ENCODE measurements at regions not wholly inside any gene's neighbourhood (a gene's known extent, or its start where the extent isn't known, plus 50 kb on each side); places are given as distances from the start of the nearest gene placed in this dataset.

DNA sequence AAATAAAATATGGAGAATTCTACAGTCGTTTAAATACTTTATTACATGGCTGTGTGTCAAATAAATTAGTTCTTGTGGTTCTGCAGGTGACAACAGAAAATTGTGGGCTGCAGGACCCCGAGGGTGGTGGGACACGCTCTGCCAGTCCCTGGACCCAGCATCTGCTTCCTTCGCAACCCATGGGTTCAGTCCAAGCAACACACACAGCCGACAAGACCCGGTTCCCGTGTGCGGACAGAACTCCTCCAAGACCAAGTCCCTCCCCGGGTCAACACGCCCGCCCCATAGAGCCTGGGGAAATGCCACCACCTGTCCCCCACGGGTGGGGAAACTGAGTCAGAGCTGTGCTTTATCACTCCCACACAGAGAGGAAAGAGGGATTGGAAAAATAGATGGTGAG, 238.9 kb downstream of the BRD1 start:
- DNase-seq (ENCODE audit: low spot score) = no peak

DNA sequence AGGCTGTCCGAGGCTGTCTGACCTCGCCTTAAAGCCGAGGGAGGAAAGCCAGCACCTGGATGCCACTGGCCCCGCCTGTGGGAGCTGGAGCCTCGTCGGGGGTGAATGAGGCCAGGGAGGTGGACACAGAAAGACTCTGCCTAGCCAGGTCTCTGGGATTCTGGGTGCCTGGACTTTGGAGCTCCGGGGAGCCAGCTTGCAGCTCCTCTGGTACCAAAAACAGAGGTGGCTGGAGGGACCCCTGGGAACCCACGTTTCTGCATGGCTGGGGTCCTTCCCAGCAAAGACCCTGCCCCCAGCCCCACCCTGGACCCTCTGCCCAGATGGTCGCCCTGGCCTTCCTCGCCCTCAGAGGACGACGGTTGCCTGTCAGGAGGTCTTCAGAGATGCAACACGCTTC, 239.7 kb downstream of the BRD1 start:
- DNase-seq (ENCODE audit: low spot score) = no peak

DNA sequence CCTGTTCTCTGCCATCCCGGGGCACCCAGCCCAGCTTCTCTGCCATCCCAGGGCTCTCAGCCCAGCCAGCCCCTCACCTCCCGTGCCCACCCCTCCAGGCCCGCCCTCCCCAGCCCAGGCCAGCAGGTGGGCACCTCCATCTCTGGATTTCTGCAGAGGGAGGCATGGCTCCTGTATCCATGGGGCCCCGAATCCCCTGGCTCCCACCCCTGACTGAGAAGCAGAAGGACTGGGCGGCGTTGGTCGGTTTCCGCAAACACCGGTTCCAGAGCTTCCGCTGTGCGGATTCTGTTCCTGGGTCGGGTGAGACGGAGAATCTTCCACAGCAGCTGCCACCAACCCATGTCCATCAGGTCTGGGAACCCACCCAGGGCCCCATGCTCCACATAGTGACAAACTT, 240.3 kb downstream of the BRD1 start:
- no peak for DNase-seq (ENCODE audit: low spot score)

DNA sequence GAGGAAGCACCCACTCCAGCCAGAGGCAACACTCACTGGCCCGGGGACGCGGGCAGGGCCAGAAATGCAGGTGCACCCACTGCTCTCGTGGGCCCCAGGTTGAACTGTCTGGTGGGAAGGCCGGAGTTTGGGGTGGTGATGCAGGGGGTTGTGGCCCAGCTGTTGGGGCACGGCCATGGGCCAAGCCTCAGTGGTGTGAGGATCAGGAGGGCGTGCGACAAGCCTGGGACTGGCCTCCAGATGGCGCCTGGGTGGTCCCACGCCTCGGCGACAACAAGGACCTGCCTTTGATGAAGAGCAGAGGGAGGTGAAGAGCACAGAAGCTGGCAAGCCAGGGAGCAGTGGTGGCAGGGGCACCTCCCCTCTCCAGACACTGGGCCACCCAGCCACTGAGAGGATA, 240.8 kb downstream of the BRD1 start:
- no peak for DNase-seq (ENCODE audit: low spot score)

DNA sequence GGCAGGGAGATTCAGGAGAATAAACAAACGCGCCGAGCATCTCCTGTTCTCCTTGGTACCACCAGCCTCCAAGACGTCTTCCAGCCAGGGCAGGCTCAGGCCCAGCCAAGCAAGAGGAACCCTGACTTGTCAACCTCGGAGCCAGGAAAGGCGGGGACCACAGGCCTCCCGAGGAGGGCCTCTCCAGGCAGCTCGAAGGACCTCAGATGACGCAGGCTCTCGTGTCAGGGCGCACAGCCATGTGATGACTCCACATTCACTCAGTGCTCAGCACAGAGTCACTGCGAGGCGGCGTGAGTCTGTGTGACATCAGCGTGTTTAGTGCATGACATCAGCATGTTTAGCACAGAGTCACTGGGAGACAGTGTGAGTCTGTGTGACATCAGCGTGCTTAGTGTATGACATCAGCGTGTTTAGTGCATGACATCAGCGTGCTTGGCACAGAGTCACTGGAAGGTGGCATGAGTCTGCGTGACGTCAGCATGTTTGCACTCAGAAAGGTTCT, 241.4 kb downstream of the BRD1 start:
- DNase-seq (ENCODE audit: low spot score) = peak; percentile 36

DNA sequence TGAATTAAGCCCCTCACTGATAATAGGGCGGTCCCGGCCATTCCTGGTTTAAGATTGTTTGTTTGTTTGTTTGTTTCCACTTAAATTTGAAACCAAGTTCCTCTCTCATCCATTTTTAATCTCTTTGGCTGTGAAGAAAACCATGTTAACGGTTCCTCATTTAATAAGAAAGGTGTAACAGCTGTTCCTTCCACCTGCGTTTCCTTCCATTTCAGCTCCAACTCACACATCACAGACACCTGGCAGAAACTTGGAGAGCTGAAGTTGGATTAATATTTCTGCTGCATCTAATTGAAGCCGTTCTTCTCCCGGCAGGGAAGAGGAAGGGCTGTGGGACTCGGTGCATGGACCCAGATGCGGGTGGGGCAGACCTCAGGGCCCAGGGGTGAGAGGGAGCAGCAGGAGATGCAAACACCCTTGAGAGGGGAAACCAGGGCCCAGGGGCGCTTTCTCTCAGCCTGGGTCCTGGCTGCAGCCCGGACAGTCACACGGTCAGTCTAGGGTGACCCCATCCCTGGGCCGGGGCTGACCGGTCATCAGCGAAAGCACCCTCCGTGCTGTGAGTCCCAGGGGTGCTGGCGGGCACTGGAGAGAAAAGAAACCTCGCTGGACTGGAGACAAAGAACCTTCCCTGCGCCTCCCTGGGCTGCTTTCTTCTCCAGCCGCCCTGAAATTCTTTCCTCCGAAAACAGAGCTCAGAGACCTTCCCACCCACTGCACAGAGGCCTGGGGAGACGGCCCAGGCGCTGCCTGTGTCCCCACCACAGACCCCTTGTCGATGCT, 242.0 kb downstream of the BRD1 start:
- no peak for DNase-seq (ENCODE audit: low spot score)

DNA sequence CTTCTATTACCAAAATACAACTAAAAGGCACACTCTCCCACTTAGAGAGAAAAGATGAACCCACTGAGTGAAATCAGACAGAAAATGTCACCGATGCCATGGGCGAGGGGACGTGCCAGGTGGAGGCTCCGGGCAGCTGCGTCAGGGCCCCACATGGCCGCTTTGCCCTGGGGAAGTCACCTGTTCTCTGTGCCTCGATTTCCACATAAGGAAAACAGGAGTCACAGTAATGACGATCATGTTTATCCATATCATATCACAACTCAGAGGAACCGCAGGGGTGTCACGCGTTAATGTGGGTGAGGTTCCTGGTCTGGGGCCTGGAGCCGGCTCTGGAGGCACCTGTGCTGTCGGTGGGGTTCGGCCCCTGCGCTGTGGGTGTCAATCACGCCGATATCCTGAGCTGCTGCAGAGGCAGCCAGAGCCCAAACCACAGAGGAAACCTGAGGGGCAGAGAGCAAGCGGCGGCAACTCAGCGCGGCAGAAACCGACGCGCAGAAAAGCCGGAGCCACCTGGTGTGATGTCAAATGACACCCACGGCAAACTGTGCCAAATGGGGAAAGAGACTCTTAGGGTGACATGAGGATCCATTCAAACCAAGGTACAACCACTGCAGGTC, 243.7 kb downstream of the BRD1 start:
- no peak for DNase-seq (ENCODE audit: low spot score)

DNA sequence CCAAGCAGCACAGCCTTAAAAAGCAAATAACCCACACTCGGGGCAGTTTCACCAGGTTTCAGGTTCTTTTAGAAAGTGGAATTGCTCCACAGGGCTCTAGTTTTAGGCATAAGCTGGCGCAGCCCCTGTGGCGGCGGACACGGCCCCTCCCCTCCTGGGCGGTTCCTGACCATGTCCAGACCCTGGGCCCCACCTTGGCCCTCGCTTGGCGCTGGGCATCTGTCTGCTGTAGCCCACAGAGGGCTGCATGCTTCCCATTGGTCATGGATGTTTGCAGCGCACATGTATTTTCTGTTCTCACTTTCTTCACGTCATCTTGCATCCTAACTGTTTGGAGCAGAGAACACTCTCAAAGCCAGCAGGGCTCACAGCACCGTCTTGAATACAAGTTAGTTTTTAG, 244.3 kb downstream of the BRD1 start:
- no peak for DNase-seq (ENCODE audit: low spot score)

DNA sequence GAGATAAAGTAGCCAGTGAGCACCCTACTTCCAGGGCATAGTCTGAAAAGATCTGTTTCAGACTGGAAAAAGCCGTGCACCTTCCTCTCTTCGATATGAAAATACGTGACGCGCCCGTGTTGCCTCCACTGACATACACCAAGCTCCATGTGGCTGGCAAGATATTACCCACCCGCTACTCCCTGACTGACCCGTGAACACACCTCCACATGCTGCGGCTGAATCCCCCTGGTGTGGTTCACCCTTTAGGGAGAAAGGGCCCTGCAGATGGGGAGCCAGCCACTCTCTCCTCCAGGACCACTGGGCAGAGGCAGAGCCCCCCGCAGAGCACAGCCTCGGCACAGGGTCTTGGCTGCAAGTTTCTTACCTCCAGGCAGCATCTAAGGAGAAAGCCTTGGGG, 245.0 kb downstream of the BRD1 start:
- DNase-seq (ENCODE audit: low spot score) = no peak

DNA sequence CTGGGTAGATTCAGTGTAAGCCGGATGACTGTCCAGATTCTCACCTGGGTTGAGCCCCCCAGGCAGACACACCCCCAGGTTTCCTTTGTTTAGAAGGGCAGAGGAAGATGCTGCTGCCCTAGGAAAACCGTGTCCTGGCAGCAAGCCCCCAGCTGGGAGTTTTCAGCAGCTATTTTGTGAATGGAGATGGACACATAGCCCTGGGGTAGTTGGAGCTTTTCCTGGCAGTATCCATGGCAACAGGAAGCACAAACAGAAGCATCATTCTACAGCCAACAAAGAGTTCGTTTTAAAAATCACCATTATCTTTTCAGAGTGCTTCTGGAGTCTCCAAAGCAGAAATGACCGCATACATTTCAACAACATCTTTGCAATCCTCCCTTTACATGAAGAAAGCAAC, 245.5 kb downstream of the BRD1 start:
- DNase-seq (ENCODE audit: low spot score) = no peak

DNA sequence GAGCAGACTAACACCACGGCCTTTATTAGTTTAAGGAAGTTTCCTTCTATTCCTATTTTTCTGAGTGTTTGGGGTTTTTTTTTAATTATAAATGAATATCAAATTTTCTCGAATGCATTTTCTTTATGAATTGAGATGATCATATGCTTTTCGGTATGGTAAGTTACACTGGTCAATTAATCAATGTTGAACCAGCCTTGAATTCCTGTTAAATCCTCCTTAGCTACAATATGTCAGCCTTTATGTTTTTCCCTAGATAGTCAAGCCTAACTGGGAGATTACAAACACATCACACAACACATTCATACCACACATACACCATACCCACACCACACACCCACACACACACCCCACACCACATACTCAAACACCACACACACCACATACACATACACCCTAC, 247.6 kb downstream of the BRD1 start:
- DNase-seq (ENCODE audit: low spot score) = no peak

DNA sequence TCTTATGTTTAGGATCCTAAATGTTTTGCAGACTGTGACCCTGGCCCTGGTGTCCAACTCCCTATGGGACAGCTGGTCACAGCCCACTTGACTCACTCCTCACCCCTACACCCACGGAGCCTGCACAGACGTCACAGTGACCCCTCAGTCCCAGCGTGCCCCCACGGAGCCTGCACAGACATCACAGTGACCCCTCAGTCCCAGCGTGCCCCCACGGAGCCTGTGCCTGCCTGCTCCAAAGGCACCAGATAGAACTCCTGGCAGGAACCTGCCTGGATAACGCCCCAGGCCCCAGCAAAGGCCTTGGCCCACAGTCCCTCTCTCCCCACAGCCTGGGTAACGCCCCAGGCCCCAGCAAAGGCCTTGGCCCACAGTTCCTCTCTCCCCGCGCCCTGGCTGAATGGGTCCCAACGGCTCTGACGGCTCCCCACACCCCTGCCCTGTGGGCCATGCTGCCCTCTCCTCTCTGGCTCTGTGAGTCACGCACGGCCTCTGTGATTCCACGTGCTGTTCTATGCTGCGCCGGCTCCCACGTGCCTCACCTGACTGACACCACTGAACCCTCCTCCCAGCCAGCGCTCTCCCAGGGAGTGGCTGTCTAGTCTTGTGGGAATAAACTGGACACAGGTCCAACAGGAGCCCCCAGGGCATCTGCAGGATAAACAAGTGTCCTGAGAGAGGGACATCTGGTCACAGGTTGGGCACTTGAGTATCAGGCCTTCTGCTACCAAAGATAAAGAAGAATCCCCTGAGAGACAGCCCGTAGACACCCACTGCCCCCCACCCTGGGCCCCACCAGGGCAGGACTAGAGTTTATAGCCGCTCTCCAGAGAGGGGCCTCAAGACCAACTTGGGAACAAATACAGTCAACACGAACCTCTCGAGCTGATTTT, 250.3 kb downstream of the BRD1 start:
- DNase-seq (ENCODE audit: low spot score) = no peak

DNA sequence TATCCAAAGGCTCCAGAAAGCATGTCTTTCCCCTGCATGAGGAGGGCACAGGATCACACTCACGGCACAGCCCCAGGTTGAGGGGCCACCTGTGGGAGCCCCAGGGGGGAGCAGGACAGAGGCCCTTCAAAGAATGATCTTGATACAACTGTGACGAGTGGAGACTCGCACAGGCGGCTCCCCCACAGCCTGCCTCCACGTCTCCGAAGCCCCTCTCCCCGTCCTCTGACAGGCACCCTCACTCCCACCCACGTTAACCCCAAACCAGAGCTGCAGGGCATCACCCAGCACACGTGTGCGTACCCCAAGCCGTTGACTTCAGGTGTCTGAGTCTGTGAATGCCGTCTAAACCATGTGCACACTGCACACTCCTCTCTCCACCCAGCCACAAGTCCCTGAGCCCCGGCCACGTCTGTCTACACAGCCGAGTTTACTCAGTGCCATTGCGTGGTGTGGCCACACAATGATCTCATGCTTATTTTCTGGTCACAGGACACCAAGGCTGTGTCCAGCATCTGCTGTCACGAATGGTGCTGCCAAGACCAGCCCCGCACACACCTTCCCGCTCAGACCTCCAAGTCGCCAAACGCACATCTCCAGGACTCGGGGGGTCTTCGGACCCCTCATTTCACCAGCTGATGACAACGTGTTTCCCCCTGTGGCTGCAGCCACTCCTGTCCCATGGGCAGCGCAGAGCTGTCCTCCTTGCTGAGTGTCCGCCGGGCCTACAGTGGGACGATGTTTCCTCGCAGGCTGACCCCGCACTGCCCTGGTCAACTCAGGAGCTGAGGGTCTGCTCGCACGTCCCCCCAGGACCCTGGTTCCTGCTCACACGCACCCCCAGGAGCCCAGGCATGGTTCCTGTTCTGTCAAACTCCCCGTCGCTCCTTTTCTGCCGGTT, 251.2 kb downstream of the BRD1 start:
- no peak for DNase-seq (ENCODE audit: low spot score)

DNA sequence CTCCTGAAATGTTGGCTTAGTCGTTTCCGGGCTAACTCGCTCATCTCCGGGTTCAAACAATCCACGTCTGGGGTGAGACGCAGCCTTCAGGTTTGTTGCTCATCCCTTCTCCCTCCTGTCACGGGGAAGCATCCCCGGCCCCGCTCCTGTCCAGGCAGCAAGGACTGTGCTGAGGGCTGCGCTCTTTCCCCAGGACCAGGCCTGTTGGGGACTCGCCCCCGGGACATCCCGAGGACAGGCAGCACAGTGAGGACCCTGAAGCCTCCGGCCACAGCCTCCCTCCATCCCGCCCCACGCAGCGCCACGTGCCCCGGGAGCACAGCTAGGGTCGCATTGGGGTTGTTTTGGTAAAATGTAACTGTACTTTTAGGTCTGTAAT, 252.0 kb downstream of the BRD1 start:
- DNase-seq (ENCODE audit: low spot score) = no peak

DNA sequence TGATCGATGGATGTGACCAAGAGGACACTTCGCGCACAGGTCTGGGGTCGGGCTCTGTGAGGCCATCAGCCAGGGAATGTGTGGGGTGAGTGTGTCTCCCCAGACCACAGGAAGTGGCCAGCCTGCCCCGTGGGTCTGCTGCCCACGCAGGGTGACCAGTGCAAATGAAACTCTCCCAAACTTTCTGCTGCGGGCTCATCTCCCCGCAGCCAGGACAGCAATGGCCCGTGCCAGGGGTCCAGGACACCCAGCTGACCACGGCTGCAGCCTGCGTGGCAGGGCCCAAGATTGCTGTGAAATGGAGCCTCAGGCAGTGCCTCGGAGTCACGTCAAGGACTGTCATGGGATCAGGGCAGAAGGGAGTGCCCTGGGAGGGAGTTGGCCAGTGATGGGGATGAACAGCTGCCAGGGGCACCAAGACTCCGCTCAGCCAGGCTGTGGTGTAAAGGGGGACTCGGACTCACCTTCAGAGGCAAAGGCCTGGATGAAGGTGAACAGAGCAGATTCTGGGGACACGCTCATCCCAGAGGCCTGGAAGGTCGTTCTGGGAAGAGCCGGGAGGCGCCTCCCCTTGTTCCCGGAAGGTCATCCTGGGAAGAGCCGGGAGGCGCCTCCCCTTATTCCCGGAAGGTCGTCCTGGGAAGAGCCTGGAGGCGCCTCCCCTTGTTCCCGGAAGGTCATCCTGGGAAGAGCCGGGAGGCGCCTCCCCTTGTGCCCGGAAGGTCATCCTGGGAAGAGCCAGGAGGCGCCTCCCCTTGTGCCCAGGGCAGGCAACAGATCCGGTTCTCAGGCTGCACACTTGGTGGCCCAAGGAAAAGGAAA, 252.6 kb downstream of the BRD1 start:
- peak; percentile 51 for DNase-seq (ENCODE audit: low spot score)

DNA sequence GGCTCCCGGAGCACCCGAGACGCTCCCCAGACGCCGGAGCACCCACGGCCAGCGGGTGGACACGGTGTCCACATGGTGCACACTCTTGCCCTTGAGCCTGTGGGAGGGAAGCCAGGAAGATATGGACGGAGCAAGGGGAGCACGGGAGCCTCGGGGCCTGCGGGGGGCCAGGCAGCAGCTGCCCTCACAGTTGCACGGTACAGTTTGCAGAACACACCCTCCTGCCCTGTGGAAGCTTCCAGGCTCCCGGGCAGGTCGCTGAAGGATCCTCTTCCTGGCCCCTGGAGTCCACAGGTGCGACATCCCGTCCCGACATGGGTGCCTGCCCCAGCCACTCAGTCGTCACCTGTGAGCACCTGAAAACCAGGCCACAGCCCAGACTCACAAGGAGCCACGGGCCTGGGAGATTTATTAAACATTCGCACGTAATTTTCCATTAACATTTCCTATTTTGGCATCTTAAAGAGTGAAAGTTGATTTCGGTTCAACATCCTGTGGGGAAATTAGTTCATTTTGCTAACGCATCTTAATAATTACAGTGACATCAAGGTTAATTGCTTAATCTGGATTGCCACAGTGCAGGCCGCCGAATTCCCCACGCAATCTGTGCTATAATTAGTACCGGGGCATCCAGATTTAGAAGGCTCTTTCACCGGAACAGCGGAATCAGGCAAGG, 253.3 kb downstream of the BRD1 start:
- no peak for DNase-seq (ENCODE audit: low spot score)

DNA sequence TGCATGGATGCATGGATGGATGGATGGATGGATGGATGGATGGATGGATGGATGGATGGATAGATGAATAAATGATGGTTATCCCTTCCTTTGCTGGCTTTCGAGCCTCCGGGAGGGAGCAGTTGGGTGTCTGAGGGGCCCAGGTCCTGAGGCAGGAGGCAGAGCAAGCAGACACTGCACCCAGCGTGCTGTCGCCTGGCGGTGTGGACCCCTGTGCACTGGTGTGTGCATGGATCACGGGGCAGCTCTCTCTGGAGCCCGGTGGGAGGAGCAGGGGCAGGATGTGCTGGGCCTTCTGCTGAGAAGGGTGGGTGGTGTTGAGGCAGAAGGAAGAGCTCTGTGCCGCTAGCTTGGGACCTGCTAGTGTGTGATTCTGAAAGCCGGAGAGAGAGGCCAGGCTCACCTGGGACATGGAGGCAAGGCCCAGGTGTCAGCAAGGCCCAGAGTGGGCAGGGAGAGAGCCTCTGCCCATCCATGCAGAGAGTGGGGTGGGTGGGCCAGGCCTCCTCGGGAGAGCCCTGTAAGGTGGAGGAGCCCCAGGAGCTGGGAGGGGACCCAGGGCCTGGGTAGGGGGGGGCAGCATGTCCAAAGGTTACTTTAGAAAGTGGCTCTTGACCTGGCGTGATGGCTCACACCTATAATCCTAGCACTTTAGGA, 254.4 kb downstream of the BRD1 start:
- DNase-seq (ENCODE audit: low spot score) = no peak

DNA sequence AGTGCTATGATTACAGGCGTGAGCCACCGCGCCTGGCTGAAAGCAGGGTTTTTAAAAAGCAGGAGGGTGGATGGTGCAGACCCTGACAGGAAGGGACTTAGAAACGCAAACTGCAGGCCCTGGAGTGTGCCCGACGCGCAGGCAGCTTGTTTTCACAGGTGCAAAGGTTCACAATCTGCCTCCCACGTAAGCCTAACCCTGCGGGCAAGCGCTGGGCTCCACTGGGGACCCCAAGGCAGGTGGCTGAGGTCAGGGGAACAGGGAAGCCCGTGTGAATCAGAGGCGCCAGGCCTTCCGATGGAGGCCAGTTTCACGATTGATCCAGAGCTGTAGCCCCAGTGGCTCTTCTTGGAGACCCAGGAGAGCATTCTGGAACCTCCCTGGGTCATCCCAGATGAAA, 256.3 kb downstream of the BRD1 start:
- no peak for DNase-seq (ENCODE audit: low spot score)

DNA sequence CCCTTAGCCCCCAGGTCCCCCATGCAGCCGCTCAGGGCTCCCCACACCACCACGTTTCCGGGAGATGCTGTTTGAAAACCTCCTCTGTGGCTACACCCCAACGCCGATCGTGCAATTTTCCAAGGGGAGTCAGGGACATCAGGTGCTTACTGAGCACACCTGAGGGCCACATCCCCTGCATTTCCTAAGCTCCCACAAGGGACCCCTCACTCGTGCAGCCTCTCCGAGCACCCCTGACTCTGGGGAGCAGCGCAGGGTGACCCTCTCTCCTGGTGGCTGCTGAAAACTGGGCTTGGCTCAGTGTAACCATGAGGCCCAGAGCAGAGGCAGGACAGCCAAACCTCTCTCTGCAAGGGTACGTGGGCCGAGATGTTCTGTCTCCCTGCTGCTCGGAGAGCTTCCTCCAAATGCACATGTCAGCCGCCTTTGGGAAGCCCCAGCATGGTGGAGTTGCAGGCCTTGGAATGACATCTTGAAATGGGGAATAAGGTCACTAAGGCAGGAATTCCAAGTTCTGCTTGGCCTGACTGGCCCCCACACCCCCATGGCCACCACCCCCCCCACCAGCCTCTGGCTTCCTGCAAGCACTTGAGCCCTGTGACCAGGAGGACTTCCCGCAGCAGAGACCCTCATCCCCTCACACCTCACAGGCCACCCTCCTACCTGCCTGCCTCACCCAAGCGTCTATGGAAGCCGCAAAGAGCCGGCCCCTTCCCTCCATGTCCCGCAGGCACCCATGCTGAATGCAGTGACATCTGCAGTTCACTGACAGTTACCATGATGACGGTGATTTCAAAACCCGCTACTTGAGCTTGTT, 257.4 kb downstream of the BRD1 start:
- no peak for DNase-seq (ENCODE audit: low spot score)

Measured in H4 (cell line).